ENCODE measurements at regions not wholly inside any gene's neighbourhood (a gene's known extent, or its start where the extent isn't known, plus 50 kb on each side); places are given as distances from the start of the nearest gene placed in this dataset.

DNA sequence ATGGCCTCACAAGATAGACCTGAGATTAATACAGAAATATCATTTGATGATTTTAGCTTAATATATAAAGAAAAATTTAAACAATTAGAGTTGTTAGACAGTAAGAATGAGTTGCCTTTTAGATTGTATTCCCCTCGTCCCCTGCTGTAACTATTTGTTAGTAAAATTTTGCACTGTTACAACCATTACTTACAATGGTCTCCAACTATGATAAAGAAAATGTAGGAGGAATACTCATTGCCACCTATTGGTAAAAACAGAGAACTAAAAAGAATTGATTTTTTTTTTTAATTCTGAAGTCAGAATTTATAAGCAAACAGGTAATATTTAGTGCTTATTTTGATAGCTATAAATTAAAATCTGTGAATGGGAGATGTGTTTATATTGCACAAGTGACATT is 937.6 kb downstream of the TLE4 start:
- no peak for TF ChIP-seq POLR2A (IDR thresholded peaks at IDR 0.05)
- TF ChIP-seq, protein P1, sequence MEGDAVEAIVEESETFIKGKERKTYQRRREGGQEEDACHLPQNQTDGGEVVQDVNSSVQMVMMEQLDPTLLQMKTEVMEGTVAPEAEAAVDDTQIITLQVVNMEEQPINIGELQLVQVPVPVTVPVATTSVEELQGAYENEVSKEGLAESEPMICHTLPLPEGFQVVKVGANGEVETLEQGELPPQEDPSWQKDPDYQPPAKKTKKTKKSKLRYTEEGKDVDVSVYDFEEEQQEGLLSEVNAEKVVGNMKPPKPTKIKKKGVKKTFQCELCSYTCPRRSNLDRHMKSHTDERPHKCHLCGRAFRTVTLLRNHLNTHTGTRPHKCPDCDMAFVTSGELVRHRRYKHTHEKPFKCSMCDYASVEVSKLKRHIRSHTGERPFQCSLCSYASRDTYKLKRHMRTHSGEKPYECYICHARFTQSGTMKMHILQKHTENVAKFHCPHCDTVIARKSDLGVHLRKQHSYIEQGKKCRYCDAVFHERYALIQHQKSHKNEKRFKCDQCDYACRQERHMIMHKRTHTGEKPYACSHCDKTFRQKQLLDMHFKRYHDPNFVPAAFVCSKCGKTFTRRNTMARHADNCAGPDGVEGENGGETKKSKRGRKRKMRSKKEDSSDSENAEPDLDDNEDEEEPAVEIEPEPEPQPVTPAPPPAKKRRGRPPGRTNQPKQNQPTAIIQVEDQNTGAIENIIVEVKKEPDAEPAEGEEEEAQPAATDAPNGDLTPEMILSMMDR (IDR thresholded peaks at IDR 0.05): no peak
